ENCODE measurements at regions not wholly inside any gene's neighbourhood (a gene's known extent, or its start where the extent isn't known, plus 50 kb on each side); places are given as distances from the start of the nearest gene placed in this dataset.

DNA sequence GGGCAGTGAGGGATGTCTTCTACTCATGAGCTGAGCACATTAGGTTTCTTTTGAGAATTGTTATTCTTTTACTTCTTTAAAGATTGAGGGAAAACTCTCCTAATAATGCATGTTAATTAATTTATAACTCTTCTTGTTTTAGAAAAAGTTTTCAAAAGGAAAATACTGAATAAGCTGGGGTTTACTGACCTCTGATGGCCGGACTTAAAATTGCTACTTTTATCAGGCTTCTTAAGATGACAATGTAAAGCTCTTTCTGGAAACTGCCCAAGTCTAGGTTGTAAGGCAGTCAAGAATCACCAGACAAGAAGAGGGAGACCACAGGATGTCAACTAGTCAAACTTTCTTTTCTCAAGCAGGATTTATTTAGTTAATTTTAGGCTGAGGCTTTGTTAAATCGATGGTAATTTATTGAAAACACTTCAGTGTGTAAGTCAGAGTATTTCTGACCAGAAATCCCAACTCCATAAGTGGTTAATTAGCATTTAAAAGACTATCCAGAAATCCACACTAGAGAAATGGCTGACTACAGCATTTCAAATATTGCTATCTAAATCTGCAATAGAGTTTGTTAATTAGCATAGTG, 82.1 kb downstream of the AVPR1A start (continued):
- TF ChIP-seq WRNIP1 (IDR thresholded peaks at IDR 0.05; ENCODE audit: borderline replicate concordance, low read depth, low read length) (no peak), EED (IDR thresholded peaks at IDR 0.05; ENCODE audit: low read depth) (no peak)
- TF ChIP-seq, protein P1, sequence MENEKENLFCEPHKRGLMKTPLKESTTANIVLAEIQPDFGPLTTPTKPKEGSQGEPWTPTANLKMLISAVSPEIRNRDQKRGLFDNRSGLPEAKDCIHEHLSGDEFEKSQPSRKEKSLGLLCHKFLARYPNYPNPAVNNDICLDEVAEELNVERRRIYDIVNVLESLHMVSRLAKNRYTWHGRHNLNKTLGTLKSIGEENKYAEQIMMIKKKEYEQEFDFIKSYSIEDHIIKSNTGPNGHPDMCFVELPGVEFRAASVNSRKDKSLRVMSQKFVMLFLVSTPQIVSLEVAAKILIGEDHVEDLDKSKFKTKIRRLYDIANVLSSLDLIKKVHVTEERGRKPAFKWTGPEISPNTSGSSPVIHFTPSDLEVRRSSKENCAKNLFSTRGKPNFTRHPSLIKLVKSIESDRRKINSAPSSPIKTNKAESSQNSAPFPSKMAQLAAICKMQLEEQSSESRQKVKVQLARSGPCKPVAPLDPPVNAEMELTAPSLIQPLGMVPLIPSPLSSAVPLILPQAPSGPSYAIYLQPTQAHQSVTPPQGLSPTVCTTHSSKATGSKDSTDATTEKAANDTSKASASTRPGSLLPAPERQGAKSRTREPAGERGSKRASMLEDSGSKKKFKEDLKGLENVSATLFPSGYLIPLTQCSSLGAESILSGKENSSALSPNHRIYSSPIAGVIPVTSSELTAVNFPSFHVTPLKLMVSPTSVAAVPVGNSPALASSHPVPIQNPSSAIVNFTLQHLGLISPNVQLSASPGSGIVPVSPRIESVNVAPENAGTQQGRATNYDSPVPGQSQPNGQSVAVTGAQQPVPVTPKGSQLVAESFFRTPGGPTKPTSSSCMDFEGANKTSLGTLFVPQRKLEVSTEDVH (IDR thresholded peaks at IDR 0.05; ENCODE audit: low read depth, partially characterized antibody): no peak

DNA sequence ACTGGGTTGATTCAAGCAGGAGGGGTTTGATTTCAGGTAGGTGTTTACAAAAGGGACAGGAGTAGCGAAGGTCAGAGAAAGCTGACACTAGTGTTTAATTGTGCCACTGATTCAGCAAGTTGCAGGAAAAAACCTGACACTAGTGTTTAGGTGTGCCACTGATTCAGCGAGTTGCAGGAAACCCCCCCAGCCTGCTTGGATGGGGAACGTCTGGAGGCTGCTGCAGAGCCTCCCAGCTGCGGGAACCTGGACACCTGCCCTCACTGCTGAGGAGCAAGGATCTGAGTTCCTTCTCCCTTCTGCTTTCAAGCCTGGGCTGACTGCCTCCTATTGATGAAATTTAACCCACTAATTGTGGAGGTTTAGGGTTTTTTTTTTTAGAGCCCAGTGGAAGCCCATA, 84.2 kb downstream of the AVPR1A start:
- ChIA-PET SMC1A (ENCODE audit: uncharacterized antibody, unreplicated experiment) (interaction anchor here (0.7 kb wide), 1 partner anchor 465 kb away, joined by 3 read pairs; no protein-coding TSS in a partner anchor), RAD21 (ENCODE audit: unreplicated experiment) (no interaction called here), POLR2A (interaction anchor here (0.6 kb wide), 1 partner anchor 625 kb away, joined by 3 read pairs; no protein-coding TSS in a partner anchor), CTCF (no interaction called here)
- DNase-seq (ENCODE audit: low read depth, low spot score) (no peak), FAIRE-seq (no peak), ATAC-seq (no peak)
- H3K4me3 ChIP-seq: no peak overlapping the region
- intact Hi-C loops (cut with micrococcal nuclease; ENCODE audit: unreplicated experiment) (loop anchor here (5.0 kb wide), 1 partner anchor 254 kb away; no protein-coding TSS in a partner anchor), in situ Hi-C loops (cut with MboI) (loop anchor here (25.0 kb wide), 1 partner anchor 629 kb away; no protein-coding TSS in a partner anchor)
- H3K9me3 ChIP-seq (replicated peaks; ENCODE audit: control insufficient read depth, insufficient read depth, low read length): no peaks in the 10 kb centered on the region
- H3K79me2 ChIP-seq (ENCODE audit: control insufficient read depth, insufficient read depth, low read length): no peaks in the 10 kb centered on the region
- no peak overlapping the region for H3K9ac ChIP-seq (ENCODE audit: control insufficient read depth, insufficient read depth, low read length)
- TF ChIP-seq TCF7 (IDR thresholded peaks at IDR 0.05; ENCODE audit: borderline replicate concordance) (no peak), NBN (IDR thresholded peaks at IDR 0.05) (no peak), ATF7 (IDR thresholded peaks at IDR 0.05; ENCODE audit: low read depth) (no peak), NRF1 (conservative IDR thresholded peaks at IDR 0.05; ENCODE audit: low read depth, low read length) (no peak), IRF4 (IDR thresholded peaks at IDR 0.05; ENCODE audit: low read depth, low read length) (no peak)
- no peaks in the 10 kb centered on the region for H3K4me1 ChIP-seq (ENCODE audit: control insufficient read depth, insufficient read depth, low read length)
- H3K27me3 ChIP-seq (replicated peaks in 1 of 2; ENCODE audit: control insufficient read depth in 2 of 2, insufficient read depth in 2 of 2, low read length in 1 of 2): no peaks in the 10 kb centered on the region
- no peak overlapping the region for H2AFZ ChIP-seq (ENCODE audit: control insufficient read depth, low read depth, low read length)
- no peak overlapping the region for H3K4me2 ChIP-seq (ENCODE audit: control insufficient read depth, insufficient read depth)
- H3K36me3 ChIP-seq (ENCODE audit: control insufficient read depth in 2 of 2, insufficient read depth in 2 of 2, low read length in 1 of 2): no peaks in the 10 kb centered on the region
- H3K27ac ChIP-seq (ENCODE audit: control insufficient read depth, insufficient read depth): no peak overlapping the region
- WGBS (ENCODE audit: insufficient coverage, insufficient replicate concordance, low lambda C conversion rate, missing lambda C conversion rate): 26% methylated on average over 4 of the region's 4 CpGs
- H4K20me1 ChIP-seq (ENCODE audit: control insufficient read depth, insufficient read depth): no peaks in the 10 kb centered on the region
- BruUV-seq (replicated peaks): no TSS peak
